B cell (primary cell): ENCODE measurements at regions not wholly inside any gene's neighbourhood (a gene's known extent, or its start where the extent isn't known, plus 50 kb on each side); places are given as distances from the start of the nearest gene placed in this dataset.

Source experiments
- ATAC-seq: fragments of 200-7000 bp; cut with Tn5 transposase; one replicate; pipeline ENCODE4 v1.10.0; 2021; ENCODE audit warnings: low read depth, mild to moderate bottlenecking, moderate number of reproducible peaks, moderate library complexity
- CTCF ChIA-PET: fragments of 350-600 bp; sonication (Branson Sonifier 250); formaldehyde crosslinking; loops from one replicate; lab custom pipeline; 2021; ENCODE audit warnings: antibody characterized with exemption, inconsistent platforms; lab: Charles Lee
- POLR2A ChIA-PET: fragments of 350-600 bp; sonication (Branson Sonifier 250); formaldehyde crosslinking; loops from one replicate; lab custom pipeline; 2021; ENCODE audit warnings: antibody characterized with exemption; lab: Charles Lee
- DNase-seq: peaks from one replicate; pipeline ENCODE4 v3.0.0; 2013
- H2AFZ ChIP-seq: 2 replicates; pipeline ENCODE4 v1.6.1; 2012; ENCODE audit warnings: mild to moderate bottlenecking, low read depth, low read length; ENCODE audit not compliant: insufficient read depth, poor library complexity, severe bottlenecking
- H3K27ac ChIP-seq, 2 donors: 1 replicate in 1 of 2; 2 replicates in 1 of 2; pipeline ENCODE4 v1.5.1; 2012 to 2013; ENCODE audit warnings: low read length in 2 of 2, mild to moderate bottlenecking in 2 of 2, moderate library complexity in 1 of 2
- H3K27me3 ChIP-seq, 4 experiments: fragments of 200-600 bp in 1 of 4; sonication (generic) in 1 of 4; replicated peaks in 1 of 4; 1 replicate in 2 of 4; 2 replicates in 2 of 4; pipeline versions ENCODE4 v1.6.1 to v1.7.0; 2013 to 2016; ENCODE audit warnings: low read length in 3 of 4, mild to moderate bottlenecking in 2 of 4, mixed read lengths in 1 of 4, moderate library complexity in 1 of 4; ENCODE audit not compliant: insufficient read depth in 4 of 4, control insufficient read depth in 3 of 4; ENCODE audit errors: control extremely low read depth in 1 of 4
- H3K36me3 ChIP-seq, 2 experiments: replicated peaks in 1 of 2; 1 replicate in 1 of 2; 2 replicates in 1 of 2; pipeline versions ENCODE4 v1.6.1 to v1.7.1; 2013; ENCODE audit warnings: low read length in 1 of 2; ENCODE audit not compliant: insufficient read depth in 2 of 2, control insufficient read depth in 1 of 2; ENCODE audit errors: control extremely low read depth in 1 of 2, extremely low read depth in 1 of 2
- H3K4me1 ChIP-seq, 2 donors: fragments of 200-600 bp in 1 of 2; sonication (generic) in 1 of 2; 1 replicate in 1 of 2; 2 replicates in 1 of 2; pipeline versions ENCODE4 v1.5.1 to v1.6.1; 2013 to 2017; ENCODE audit warnings: low read length in 2 of 2; ENCODE audit not compliant: control insufficient read depth in 2 of 2, insufficient read depth in 2 of 2
- H3K4me2 ChIP-seq: replicated peaks from 2 replicates; pipeline ENCODE3; 2012; ENCODE audit warnings: mild to moderate bottlenecking, low read depth, low read length; ENCODE audit not compliant: poor library complexity, severe bottlenecking
- H3K4me3 ChIP-seq, 5 experiments: fragments of 200-600 bp in 1 of 5; sonication (generic) in 1 of 5; 1 replicate in 3 of 5; 2 replicates in 2 of 5; pipeline versions ENCODE4 v1.5.1 to v1.7.0; 2011 to 2016; ENCODE audit warnings: low read length in 4 of 5, mild to moderate bottlenecking in 4 of 5, low read depth in 2 of 5, control low read depth in 1 of 5, moderate library complexity in 1 of 5; ENCODE audit not compliant: insufficient read depth in 1 of 5; ENCODE audit errors: control extremely low read depth in 1 of 5, extremely low read depth in 1 of 5
- H3K79me2 ChIP-seq: fragments of 200-600 bp; sonication (generic); one replicate; pipeline ENCODE4 v1.6.0; 2016; ENCODE audit warnings: low read length; ENCODE audit not compliant: control insufficient read depth, insufficient read depth
- H3K9ac ChIP-seq: fragments of 200-600 bp; sonication (generic); 2 replicates; pipeline ENCODE4 v1.6.1; 2017; ENCODE audit warnings: mild to moderate bottlenecking, low read length, moderate library complexity
- H3K9me3 ChIP-seq, 3 donors: one replicate each; pipeline versions ENCODE4 v1.6.1 to v1.7.1; 2013; ENCODE audit warnings: low read length in 2 of 3; ENCODE audit not compliant: control insufficient read depth in 2 of 3, insufficient read depth in 1 of 3; ENCODE audit errors: control extremely low read depth in 1 of 3
- H4K20me1 ChIP-seq: 2 replicates; pipeline ENCODE4 v1.6.0; 2012; ENCODE audit warnings: mild to moderate bottlenecking, low read length; ENCODE audit not compliant: insufficient read depth, control insufficient read depth, poor library complexity, severe bottlenecking
- H3K27ac Mint-ChIP-seq: one replicate; pipeline ENCODE4 v1.8.0; 2021; ENCODE audit warnings: mixed read lengths
- H3K27me3 Mint-ChIP-seq: one replicate; pipeline ENCODE4 v1.8.0; 2021; ENCODE audit warnings: mixed read lengths
- H3K4me1 Mint-ChIP-seq: one replicate; pipeline ENCODE4 v1.8.0; 2021; ENCODE audit warnings: mixed read lengths
- H3K4me3 Mint-ChIP-seq: one replicate; pipeline ENCODE4 v1.8.0; 2021; ENCODE audit warnings: mixed read lengths
- H3K9me3 Mint-ChIP-seq: one replicate; pipeline ENCODE4 v1.8.0; 2022; ENCODE audit warnings: mixed read lengths; ENCODE audit not compliant: insufficient read depth
- EZH2 ChIP-seq: IDR thresholded peaks from 2 replicates; pipeline ENCODE4 v1.6.1; 2012; ENCODE audit warnings: borderline replicate concordance, low read depth, mild to moderate bottlenecking, moderate library complexity, low read length; ENCODE audit not compliant: insufficient read depth, poor library complexity, severe bottlenecking
- WGBS: methylation state at CpG from one replicate; pipeline ENCODE4 v1.1.5; 2013; ENCODE audit warnings: missing lambda C conversion rate; ENCODE audit not compliant: insufficient coverage; 5-methylcytosine and 5-hydroxymethylcytosine counted together
- intact Hi-C: fragments of 100-400 bp; cut with micrococcal nuclease; formaldehyde crosslinking; loops from one replicate; pipeline ENCODE4 v1.10.0; 2022
- TF ChIP-seq, protein P1 (sequence below): fragments of 200-600 bp; IDR thresholded peaks from one replicate; pipeline ENCODE4 v1.8.0; 2022; ENCODE audit warnings: antibody characterized with exemption, mild to moderate bottlenecking

DNA sequence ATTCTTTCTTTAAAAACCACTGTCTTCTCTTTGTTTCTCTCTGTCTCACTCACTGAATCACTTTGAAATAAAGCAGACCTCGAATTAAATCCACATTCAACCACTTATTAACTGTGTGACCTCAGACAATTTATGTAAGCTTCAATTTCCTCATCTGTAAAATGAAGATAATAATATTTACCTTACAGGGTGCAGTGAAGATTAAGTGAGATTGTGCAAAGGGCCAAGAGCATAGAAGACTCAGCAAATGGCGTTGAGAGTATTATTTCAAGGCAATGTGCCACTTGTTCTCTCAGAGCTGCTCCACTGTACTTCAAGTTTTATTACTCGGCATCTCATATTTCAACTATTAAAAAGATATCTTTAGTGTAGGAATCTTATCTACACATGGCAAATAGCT lies 454.2 kb upstream of the HNRNPA3 start:
- ChIA-PET POLR2A (no interaction called here), CTCF (no interaction called here)
- H3K4me3 Mint-ChIP-seq: no peak overlapping the region

DNA sequence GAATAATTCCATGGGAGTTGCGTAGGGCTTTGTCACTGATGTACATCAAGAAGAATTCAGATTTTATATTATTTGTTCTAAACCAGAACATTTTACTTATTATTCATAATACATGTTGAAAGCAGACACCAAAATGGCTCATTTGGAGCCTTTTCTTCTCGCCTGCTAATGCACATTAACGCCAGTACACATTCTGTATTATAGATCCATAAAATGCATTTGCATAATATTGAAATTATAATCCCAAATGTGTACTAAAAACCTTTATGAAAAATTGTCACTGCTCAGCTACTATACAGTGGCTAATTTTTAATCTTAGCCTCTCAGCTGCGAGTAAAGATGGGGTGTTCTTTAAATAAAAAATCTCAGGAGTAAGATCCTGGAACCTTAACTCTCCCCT lies 452.2 kb upstream of the HNRNPA3 start:
- no peak overlapping the region for H3K27ac Mint-ChIP-seq
- ChIA-PET CTCF (no interaction called here), POLR2A (no interaction called here)
- no peaks in the 10 kb centered on the region for H3K9me3 ChIP-seq
- H3K27me3 ChIP-seq: no peaks in the 10 kb centered on the region
- H3K4me3 Mint-ChIP-seq: no peak overlapping the region
- H2AFZ ChIP-seq: no peak overlapping the region
- H4K20me1 ChIP-seq: no peaks in the 10 kb centered on the region
- H3K9me3 Mint-ChIP-seq: no peaks in the 10 kb centered on the region
- peaks cover 7% of the 10 kb centered on the region for H3K4me1 Mint-ChIP-seq
- no peak for DNase-seq
- H3K27ac ChIP-seq: no peak overlapping the region
- no peaks in the 10 kb centered on the region for H3K79me2 ChIP-seq
- TF ChIP-seq, protein P1, sequence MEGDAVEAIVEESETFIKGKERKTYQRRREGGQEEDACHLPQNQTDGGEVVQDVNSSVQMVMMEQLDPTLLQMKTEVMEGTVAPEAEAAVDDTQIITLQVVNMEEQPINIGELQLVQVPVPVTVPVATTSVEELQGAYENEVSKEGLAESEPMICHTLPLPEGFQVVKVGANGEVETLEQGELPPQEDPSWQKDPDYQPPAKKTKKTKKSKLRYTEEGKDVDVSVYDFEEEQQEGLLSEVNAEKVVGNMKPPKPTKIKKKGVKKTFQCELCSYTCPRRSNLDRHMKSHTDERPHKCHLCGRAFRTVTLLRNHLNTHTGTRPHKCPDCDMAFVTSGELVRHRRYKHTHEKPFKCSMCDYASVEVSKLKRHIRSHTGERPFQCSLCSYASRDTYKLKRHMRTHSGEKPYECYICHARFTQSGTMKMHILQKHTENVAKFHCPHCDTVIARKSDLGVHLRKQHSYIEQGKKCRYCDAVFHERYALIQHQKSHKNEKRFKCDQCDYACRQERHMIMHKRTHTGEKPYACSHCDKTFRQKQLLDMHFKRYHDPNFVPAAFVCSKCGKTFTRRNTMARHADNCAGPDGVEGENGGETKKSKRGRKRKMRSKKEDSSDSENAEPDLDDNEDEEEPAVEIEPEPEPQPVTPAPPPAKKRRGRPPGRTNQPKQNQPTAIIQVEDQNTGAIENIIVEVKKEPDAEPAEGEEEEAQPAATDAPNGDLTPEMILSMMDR: no peak
- no peak for TF ChIP-seq EZH2
- H3K36me3 ChIP-seq: no peaks in the 10 kb centered on the region
- peaks cover 0 to 15% of the 10 kb centered on the region in 2 donors for H3K4me1 ChIP-seq
- H3K4me2 ChIP-seq: no peak overlapping the region
- no CpG with 5 or more reads among the region's 4 CpGs for WGBS
- intact Hi-C loops: no loop called here
- H3K27me3 Mint-ChIP-seq: peaks cover 8% of the 10 kb centered on the region
- no peak overlapping the region for H3K4me3 ChIP-seq
- H3K9ac ChIP-seq: no peak overlapping the region
- ATAC-seq: no peak

More for the DNA sequence above, 454.2 kb upstream of the HNRNPA3 start:
- no peaks in the 10 kb centered on the region for H3K4me1 ChIP-seq
- no peaks in the 10 kb centered on the region for H4K20me1 ChIP-seq
- H3K4me2 ChIP-seq: no peak overlapping the region
- H2AFZ ChIP-seq: no peak overlapping the region
- Mint-ChIP-seq H3K27ac (no peak overlapping the region), H3K9me3 (no peaks in the 10 kb centered on the region), H3K27me3 (no peaks in the 10 kb centered on the region), H3K4me1 (no peaks in the 10 kb centered on the region)
- H3K79me2 ChIP-seq: no peaks in the 10 kb centered on the region
- intact Hi-C loops: no loop called here
- no CpG with 5 or more reads among the region's 3 CpGs for WGBS
- ATAC-seq: no peak
- H3K9me3 ChIP-seq: no peaks in the 10 kb centered on the region
- no peak overlapping the region for H3K4me3 ChIP-seq
- H3K36me3 ChIP-seq: no peaks in the 10 kb centered on the region
- no peak overlapping the region for H3K27ac ChIP-seq
- no peak overlapping the region for H3K9ac ChIP-seq
- no peaks in the 10 kb centered on the region for H3K27me3 ChIP-seq
- TF ChIP-seq EZH2: no peak
- TF ChIP-seq, protein P1: no peak
- no peak for DNase-seq
